ENCODE measurements at regions not wholly inside any gene's neighbourhood (a gene's known extent, or its start where the extent isn't known, plus 50 kb on each side); places are given as distances from the start of the nearest gene placed in this dataset.

GRCh38 chr2:67487993-67488392 is 90.9 kb downstream of the ETAA1 start:
- no peak overlapping the region for H3K4me3 ChIP-seq (ENCODE audit: low read length in 2 of 2)
- no peaks in the 10 kb centered on the region for H3K36me3 ChIP-seq (ENCODE audit: control insufficient read depth in 2 of 2, insufficient read depth in 2 of 2, low read length in 2 of 2)
- H3K27ac ChIP-seq (ENCODE audit: low read depth in 2 of 2, low read length in 2 of 2): no peak overlapping the region
- no peaks in the 10 kb centered on the region for H3K9me3 ChIP-seq (ENCODE audit: control insufficient read depth in 2 of 2, low read length in 2 of 2)
- no peaks in the 10 kb centered on the region for H3K27me3 ChIP-seq (ENCODE audit: control insufficient read depth in 2 of 2, insufficient read depth in 2 of 2, low read length in 2 of 2)
- no peaks in the 10 kb centered on the region for H3K4me1 ChIP-seq (ENCODE audit: control insufficient read depth in 2 of 2, insufficient read depth in 2 of 2, low read length in 2 of 2)
- H3K9ac ChIP-seq (ENCODE audit: low read depth in 1 of 2, low read length in 2 of 2): no peak overlapping the region

DNA sequence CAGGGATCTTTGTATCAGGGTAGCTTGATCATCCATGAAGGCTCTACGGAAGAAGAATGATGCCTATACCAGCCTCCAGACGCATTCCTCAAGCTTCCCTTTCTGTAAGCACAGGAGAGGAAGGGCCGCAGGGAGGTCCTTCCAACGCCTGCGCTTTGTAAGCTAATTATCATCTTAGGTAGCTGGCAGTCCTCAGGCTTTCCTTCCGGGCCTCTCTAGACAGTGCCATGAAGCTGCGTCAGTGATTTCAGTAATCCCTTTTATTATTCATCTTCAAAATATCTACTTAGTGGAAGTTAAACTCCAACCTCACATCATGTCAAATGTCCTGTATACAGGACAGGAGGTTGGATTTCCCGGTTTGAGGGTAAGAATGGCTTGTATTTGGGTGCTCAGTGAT is 92.3 kb downstream of the ETAA1 start:
- H3K27me3 ChIP-seq (ENCODE audit: control insufficient read depth in 2 of 2, insufficient read depth in 2 of 2, low read length in 2 of 2): no peaks in the 10 kb centered on the region
- no peaks in the 10 kb centered on the region for H3K4me1 ChIP-seq (ENCODE audit: control insufficient read depth in 2 of 2, insufficient read depth in 2 of 2, low read length in 2 of 2)
- no peaks in the 10 kb centered on the region for H3K9me3 ChIP-seq (ENCODE audit: control insufficient read depth in 2 of 2, low read length in 2 of 2)
- H3K27ac ChIP-seq (ENCODE audit: low read depth in 2 of 2, low read length in 2 of 2): no peak overlapping the region
- H3K36me3 ChIP-seq (ENCODE audit: control insufficient read depth in 2 of 2, insufficient read depth in 2 of 2, low read length in 2 of 2): no peaks in the 10 kb centered on the region
- H3K9ac ChIP-seq (ENCODE audit: low read depth in 1 of 2, low read length in 2 of 2): no peak overlapping the region
- H3K4me3 ChIP-seq (ENCODE audit: low read length in 2 of 2): no peak overlapping the region

- Histone ChIP-seq H3K4me1 (ENCODE audit: control insufficient read depth in 2 of 2, insufficient read depth in 2 of 2, low read length in 2 of 2) (no peaks in the 10 kb centered on the region), H3K27ac (ENCODE audit: low read depth in 2 of 2, low read length in 2 of 2) (no peak overlapping the region), H3K9me3 (ENCODE audit: control insufficient read depth in 2 of 2, low read length in 2 of 2) (no peaks in the 10 kb centered on the region), H3K4me3 (ENCODE audit: low read length in 2 of 2) (no peak overlapping the region), H3K36me3 (ENCODE audit: control insufficient read depth in 2 of 2, insufficient read depth in 2 of 2, low read length in 2 of 2) (no peaks in the 10 kb centered on the region), H3K27me3 (ENCODE audit: control insufficient read depth in 2 of 2, insufficient read depth in 2 of 2, low read length in 2 of 2) (peaks cover 0 to 4% of the 10 kb centered on the region in 2 donors), H3K9ac (ENCODE audit: low read depth in 1 of 2, low read length in 2 of 2) (no peak overlapping the region)
Measured at GRCh38 chr2:67498931-67499330, 101.8 kb downstream of the ETAA1 start.

GRCh38 chr2:67499989-67500388 is 102.9 kb downstream of the ETAA1 start:
- H3K9ac ChIP-seq (ENCODE audit: low read depth in 1 of 2, low read length in 2 of 2): no peak overlapping the region
- H3K4me3 ChIP-seq (ENCODE audit: low read length in 2 of 2): no peak overlapping the region
- no peak overlapping the region for H3K27ac ChIP-seq (ENCODE audit: low read depth in 2 of 2, low read length in 2 of 2)
- H3K36me3 ChIP-seq (ENCODE audit: control insufficient read depth in 2 of 2, insufficient read depth in 2 of 2, low read length in 2 of 2): no peaks in the 10 kb centered on the region
- no peaks in the 10 kb centered on the region for H3K4me1 ChIP-seq (ENCODE audit: control insufficient read depth in 2 of 2, insufficient read depth in 2 of 2, low read length in 2 of 2)
- H3K27me3 ChIP-seq (ENCODE audit: control insufficient read depth in 2 of 2, insufficient read depth in 2 of 2, low read length in 2 of 2): peaks cover 0 to 4% of the 10 kb centered on the region in 2 donors
- no peaks in the 10 kb centered on the region for H3K9me3 ChIP-seq (ENCODE audit: control insufficient read depth in 2 of 2, low read length in 2 of 2)

- Histone ChIP-seq H3K9me3 (ENCODE audit: control insufficient read depth in 2 of 2, low read length in 2 of 2) (no peaks in the 10 kb centered on the region), H3K36me3 (ENCODE audit: control insufficient read depth in 2 of 2, insufficient read depth in 2 of 2, low read length in 2 of 2) (no peaks in the 10 kb centered on the region), H3K27me3 (ENCODE audit: control insufficient read depth in 2 of 2, insufficient read depth in 2 of 2, low read length in 2 of 2) (peaks cover 0 to 4% of the 10 kb centered on the region in 2 donors), H3K9ac (ENCODE audit: low read depth in 1 of 2, low read length in 2 of 2) (no peak overlapping the region), H3K4me1 (ENCODE audit: control insufficient read depth in 2 of 2, insufficient read depth in 2 of 2, low read length in 2 of 2) (no peaks in the 10 kb centered on the region), H3K27ac (ENCODE audit: low read depth in 2 of 2, low read length in 2 of 2) (no peak overlapping the region), H3K4me3 (ENCODE audit: low read length in 2 of 2) (no peak overlapping the region)
Measured at GRCh38 chr2:67500541-67500940, 103.4 kb downstream of the ETAA1 start.

DNA sequence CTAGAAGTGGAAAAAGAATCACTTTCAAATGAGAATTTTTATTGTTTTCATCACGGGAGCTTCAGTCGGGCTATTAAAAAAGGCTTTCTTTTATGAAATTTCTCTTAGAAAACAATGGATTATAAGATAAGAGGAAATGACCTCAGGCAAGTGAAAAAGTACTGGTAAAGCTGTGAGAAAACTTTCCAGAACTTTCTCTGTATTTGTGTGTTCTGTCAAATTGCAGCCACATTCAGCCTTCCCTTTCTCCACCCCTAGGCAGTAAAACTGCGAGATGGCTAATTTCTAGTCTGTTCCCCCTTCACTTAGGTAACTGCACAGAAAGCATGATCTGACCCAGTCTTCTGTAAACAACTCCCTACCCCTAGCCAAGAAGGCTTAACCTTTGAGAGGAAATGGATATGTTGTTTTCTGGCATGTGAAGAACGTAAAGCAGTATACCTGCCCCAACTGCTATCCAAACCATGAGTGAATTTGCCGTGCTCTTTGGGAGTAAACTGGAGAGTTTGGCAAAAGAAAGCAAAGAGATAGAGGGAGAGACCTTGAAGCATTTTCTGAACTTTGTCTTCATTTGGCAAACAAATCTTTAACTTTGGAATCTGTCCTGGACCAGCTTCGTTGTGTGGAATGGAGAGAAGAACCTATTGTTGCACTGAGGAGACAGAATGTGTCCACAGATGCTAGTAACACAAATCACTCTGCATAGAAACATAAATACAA is 105.4 kb downstream of the ETAA1 start:
- H3K4me3 ChIP-seq (ENCODE audit: low read length in 2 of 2): no peak overlapping the region
- H3K9ac ChIP-seq (ENCODE audit: low read depth in 1 of 2, low read length in 2 of 2): no peak overlapping the region
- H3K27me3 ChIP-seq (ENCODE audit: control insufficient read depth in 2 of 2, insufficient read depth in 2 of 2, low read length in 2 of 2): peaks cover 0 to 4% of the 10 kb centered on the region in 2 donors
- no peak overlapping the region for H3K27ac ChIP-seq (ENCODE audit: low read depth in 2 of 2, low read length in 2 of 2)
- H3K4me1 ChIP-seq (ENCODE audit: control insufficient read depth in 2 of 2, insufficient read depth in 2 of 2, low read length in 2 of 2): no peaks in the 10 kb centered on the region
- no peaks in the 10 kb centered on the region for H3K9me3 ChIP-seq (ENCODE audit: control insufficient read depth in 2 of 2, low read length in 2 of 2)
- no peaks in the 10 kb centered on the region for H3K36me3 ChIP-seq (ENCODE audit: control insufficient read depth in 2 of 2, insufficient read depth in 2 of 2, low read length in 2 of 2)

DNA sequence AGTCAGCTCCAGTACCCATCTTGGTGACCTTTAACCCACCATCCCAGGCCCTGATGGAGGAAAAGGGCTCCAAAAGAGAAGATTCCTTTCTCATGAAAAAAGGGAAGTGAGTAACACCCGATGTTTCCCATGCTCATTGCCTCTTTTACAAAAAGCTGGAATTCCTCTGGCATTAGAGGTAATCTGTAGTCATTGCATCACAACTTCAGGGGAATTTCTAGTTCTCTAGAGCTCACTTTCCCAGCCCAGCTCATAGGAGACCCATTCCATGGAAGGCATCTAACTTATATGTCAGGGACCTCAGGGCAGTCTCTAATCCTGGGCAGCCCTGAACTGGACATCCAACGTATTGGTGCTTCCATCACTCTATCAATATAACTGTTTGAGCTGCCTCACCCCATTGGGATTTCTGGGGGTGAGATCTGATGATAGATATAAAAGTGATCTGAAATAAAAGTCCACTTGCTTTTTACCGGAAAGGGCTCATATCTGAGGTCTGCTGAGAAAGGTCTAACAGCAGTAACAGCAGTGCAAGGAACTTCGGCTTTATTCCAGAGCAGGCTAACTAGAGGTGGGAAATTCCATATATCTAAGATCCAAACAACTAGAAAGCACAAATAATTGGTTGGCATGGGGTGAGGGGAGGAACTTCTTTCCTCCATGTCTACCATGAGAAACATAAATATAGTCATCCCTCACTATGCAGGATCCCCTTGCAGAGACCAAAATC is 106.1 kb downstream of the ETAA1 start:
- H3K9me3 ChIP-seq (ENCODE audit: control insufficient read depth in 2 of 2, low read length in 2 of 2): no peaks in the 10 kb centered on the region
- peaks cover 0 to 4% of the 10 kb centered on the region in 2 donors for H3K27me3 ChIP-seq (ENCODE audit: control insufficient read depth in 2 of 2, insufficient read depth in 2 of 2, low read length in 2 of 2)
- no peaks in the 10 kb centered on the region for H3K4me1 ChIP-seq (ENCODE audit: control insufficient read depth in 2 of 2, insufficient read depth in 2 of 2, low read length in 2 of 2)
- H3K27ac ChIP-seq (ENCODE audit: low read depth in 2 of 2, low read length in 2 of 2): no peak overlapping the region
- no peak overlapping the region for H3K9ac ChIP-seq (ENCODE audit: low read depth in 1 of 2, low read length in 2 of 2)
- no peaks in the 10 kb centered on the region for H3K36me3 ChIP-seq (ENCODE audit: control insufficient read depth in 2 of 2, insufficient read depth in 2 of 2, low read length in 2 of 2)
- H3K4me3 ChIP-seq (ENCODE audit: low read length in 2 of 2): no peak overlapping the region

- no peaks in the 10 kb centered on the region for H3K9me3 ChIP-seq (ENCODE audit: control insufficient read depth in 2 of 2, low read length in 2 of 2)
- H3K4me3 ChIP-seq (ENCODE audit: low read length in 2 of 2): no peak overlapping the region
- no peaks in the 10 kb centered on the region for H3K36me3 ChIP-seq (ENCODE audit: control insufficient read depth in 2 of 2, insufficient read depth in 2 of 2, low read length in 2 of 2)
- no peaks in the 10 kb centered on the region for H3K4me1 ChIP-seq (ENCODE audit: control insufficient read depth in 2 of 2, insufficient read depth in 2 of 2, low read length in 2 of 2)
- H3K27me3 ChIP-seq (ENCODE audit: control insufficient read depth in 2 of 2, insufficient read depth in 2 of 2, low read length in 2 of 2): no peaks in the 10 kb centered on the region
- H3K9ac ChIP-seq (ENCODE audit: low read depth in 1 of 2, low read length in 2 of 2): no peak overlapping the region
- H3K27ac ChIP-seq (ENCODE audit: low read depth in 2 of 2, low read length in 2 of 2): no peak overlapping the region
Measured at GRCh38 chr2:67510745-67511144, 113.6 kb downstream of the ETAA1 start.

DNA sequence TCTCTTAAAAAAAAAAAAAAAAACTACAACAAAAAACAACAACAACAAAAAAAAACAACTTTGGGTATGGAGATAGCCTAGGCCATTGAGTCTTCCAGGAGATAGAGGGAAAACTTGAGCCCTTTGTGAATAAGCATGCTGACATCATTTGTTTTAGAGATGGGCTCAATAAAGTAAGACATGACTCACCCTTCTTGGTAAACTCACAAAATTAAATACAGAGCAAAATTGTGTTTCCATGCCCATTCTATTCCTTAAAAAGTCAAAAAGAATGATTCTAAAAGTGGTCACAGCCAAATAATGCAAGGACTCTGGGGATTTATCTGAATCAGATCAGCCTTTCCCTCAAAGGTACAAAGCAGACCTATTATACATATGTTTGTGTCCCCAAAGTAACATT is 117.4 kb downstream of the ETAA1 start:
- Histone ChIP-seq H3K36me3 (ENCODE audit: control insufficient read depth in 2 of 2, insufficient read depth in 2 of 2, low read length in 2 of 2) (no peaks in the 10 kb centered on the region), H3K4me3 (ENCODE audit: low read length in 2 of 2) (no peak overlapping the region), H3K9ac (ENCODE audit: low read depth in 1 of 2, low read length in 2 of 2) (no peak overlapping the region), H3K9me3 (ENCODE audit: control insufficient read depth in 2 of 2, low read length in 2 of 2) (no peaks in the 10 kb centered on the region), H3K4me1 (ENCODE audit: control insufficient read depth in 2 of 2, insufficient read depth in 2 of 2, low read length in 2 of 2) (no peaks in the 10 kb centered on the region), H3K27ac (ENCODE audit: low read depth in 2 of 2, low read length in 2 of 2) (no peak overlapping the region), H3K27me3 (ENCODE audit: control insufficient read depth in 2 of 2, insufficient read depth in 2 of 2, low read length in 2 of 2) (no peaks in the 10 kb centered on the region)

- H3K4me1 ChIP-seq (ENCODE audit: control insufficient read depth in 2 of 2, insufficient read depth in 2 of 2, low read length in 2 of 2): no peaks in the 10 kb centered on the region
- H3K9ac ChIP-seq (ENCODE audit: low read depth in 1 of 2, low read length in 2 of 2): no peak overlapping the region
- H3K27me3 ChIP-seq (ENCODE audit: control insufficient read depth in 2 of 2, insufficient read depth in 2 of 2, low read length in 2 of 2): no peaks in the 10 kb centered on the region
- no peak overlapping the region for H3K4me3 ChIP-seq (ENCODE audit: low read length in 2 of 2)
- H3K27ac ChIP-seq (ENCODE audit: low read depth in 2 of 2, low read length in 2 of 2): no peak overlapping the region
- H3K9me3 ChIP-seq (ENCODE audit: control insufficient read depth in 2 of 2, low read length in 2 of 2): no peaks in the 10 kb centered on the region
- no peaks in the 10 kb centered on the region for H3K36me3 ChIP-seq (ENCODE audit: control insufficient read depth in 2 of 2, insufficient read depth in 2 of 2, low read length in 2 of 2)
Measured at GRCh38 chr2:67515056-67515455, 117.9 kb downstream of the ETAA1 start.

Data from mucosa of rectum (tissue), 2 donors.